Activated CD4-positive, CD25-positive, alpha-beta regulatory T cell treated with anti-CD3 and anti-CD28 coated beads, Interleukin-2, amount 50 U/mL, for 72 hours (primary cell): ENCODE measurements at regions not wholly inside any gene's neighbourhood (a gene's known extent, or its start where the extent isn't known, plus 50 kb on each side); places are given as distances from the start of the nearest gene placed in this dataset.

ENCODE experiments used
- DNase-seq: peaks from one replicate; pipeline ENCODE4 v3.0.0; 2021

GRCh38 chr18:78128004-78128403 is 851.6 kb upstream of the SALL3 start:
- DNase-seq = no peak

DNA sequence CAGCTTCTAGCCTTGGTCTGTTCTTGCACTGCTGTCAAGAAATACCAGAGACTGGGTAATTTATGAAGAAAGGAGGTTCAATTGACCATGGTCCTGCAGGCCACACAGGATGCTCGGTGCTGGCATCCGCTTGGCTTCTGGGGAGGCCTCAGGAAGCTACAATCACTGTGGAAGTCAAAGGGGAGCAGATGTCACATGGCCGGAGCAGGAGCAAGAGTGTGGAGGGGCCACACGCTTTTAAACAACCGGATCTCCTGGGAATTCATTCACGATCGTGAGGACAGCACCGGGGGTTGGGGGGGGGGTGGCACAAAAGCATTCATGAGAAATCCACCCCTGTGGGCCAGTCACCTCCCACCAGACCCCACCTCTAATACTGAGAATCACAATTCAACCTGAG is 850.4 kb upstream of the SALL3 start:
- no peak for DNase-seq

DNA sequence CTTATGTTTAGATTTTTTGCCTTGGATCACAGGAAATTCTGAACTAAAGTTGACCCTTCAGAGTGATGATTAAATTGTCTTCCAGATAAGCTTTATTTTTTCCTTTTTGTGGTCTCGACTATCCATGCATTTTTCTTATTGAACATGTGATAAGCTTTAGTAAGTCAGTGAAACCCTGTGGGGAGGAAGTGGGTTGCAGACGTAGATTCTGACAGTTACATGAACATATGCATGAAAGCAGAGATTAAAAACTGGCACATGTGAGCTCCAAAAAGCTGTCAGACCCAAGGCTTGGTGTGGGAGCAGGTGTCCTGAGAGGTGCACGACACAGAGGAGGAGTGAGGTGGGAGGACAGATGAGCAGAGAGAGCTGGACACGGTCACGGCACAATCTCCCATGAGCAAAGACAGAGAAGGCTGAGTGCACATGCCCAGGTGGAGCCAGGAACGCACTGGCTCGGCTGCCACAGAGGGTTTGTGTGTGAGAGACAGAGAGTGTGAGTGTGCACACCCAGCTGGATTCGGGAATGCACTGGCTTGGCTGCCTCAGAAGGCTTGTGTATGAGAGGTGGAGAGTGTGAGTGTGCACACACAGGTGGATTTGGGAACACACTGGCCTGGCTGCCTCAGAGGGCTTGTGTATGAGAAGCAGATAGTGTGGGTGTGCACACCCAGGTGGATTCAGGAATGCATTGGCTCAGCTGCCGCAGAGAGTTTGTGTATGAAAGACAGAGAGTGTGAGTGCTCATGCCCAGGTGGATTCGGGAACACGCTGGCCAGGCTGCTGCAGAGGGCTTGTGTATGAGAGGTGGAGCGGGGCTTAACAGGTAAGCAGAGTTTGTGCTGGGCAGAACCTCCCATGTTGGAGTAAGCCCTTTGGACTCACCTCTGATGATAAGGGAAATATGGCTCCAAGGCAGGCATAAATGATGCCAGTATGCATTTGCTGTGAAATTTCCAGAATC is 849.1 kb upstream of the SALL3 start:
- DNase-seq = no peak

DNA sequence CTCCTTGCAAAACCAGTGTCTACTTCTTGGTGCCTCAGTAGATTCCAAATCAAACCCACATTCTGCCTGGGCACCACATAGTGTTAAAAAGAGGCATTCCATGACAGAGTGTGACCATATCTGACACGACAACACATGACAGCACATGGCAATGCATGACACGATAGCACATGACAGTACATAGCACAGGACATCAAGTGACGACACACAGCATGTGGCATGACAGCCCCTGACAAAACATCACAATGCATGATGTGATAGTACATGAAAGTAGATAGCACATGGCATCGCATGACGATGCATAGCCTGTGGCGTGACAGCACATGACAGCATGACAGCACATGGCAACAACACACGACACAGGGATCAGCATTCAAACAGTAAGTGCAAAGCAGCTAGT is 845.9 kb upstream of the SALL3 start:
- no peak for DNase-seq

- DNase-seq = no peak
Measured at GRCh38 chr18:78136986-78137385, 842.6 kb upstream of the SALL3 start.

- DNase-seq = no peak
Measured at GRCh38 chr18:78138983-78139496, 840.6 kb upstream of the SALL3 start.

- no peak for DNase-seq
Measured at GRCh38 chr18:78140294-78140693, 839.3 kb upstream of the SALL3 start.

GRCh38 chr18:78144669-78145068 is 834.9 kb upstream of the SALL3 start:
- no peak for DNase-seq

- DNase-seq = no peak
Measured at GRCh38 chr18:78145096-78145495, 834.5 kb upstream of the SALL3 start.

DNA sequence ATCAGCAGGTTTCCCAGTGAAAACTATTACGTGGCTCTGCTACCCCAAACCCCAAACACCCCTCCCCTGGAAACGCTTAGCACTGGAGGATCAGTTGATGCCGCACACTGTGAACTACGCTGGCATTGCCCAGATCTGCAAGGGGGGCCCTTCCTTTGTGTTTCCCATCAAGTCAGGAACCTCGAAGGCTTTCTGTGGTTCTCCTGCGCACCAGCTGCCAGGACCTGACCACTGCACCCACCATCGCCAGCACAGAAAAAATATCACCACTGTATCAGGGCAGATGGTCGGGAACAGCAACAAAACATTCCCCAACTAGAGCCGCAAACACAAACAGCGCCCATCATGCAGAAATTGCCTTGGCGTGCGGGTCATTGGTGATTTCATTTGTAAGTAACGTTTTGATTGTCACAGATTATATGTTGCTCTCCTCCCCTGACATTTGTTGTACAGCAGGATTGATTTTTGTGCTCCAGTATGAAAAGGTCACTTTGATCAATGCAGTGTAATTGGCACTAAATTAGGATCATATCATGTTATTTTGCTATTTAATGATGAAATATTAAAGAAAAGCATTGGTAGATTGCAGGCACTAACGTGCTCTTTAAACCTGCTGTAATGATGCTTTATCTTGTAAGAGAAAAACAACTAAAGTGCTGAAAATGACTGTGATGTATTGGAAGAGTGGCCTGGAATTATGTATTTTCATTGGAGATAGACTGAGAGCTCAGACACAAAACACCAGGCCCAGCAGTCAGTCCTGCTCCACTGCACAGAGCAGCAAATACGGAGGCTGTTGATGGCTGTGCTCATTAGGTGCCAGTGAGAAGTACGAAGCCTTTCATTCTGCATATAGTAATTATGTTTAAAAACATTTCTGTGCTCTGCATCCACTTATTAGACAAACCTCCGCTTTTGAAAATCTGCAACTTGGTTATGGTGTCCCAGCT is 833.2 kb upstream of the SALL3 start:
- DNase-seq = no peak

DNA sequence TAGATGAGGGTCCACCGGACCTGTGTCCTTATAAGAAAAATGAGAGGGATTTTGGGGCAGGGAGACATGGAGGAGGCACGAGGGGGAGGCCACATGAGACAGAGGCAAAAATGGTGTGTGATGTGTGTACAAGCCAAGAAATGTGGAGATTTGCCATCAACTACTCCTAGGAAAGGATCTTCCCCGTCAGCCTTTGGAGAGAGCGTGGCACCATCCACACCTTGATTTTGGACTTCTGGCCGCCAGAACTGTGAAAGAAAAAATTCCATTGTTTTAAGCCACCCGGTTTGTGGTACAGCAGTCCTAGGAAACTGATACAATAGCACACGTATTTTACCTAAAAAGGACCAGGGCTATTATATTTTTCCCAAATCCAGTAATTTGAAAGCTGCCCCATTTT is 829.0 kb upstream of the SALL3 start:
- DNase-seq = no peak

- DNase-seq = no peak
Measured at GRCh38 chr18:78151234-78151633, 828.4 kb upstream of the SALL3 start.

DNA sequence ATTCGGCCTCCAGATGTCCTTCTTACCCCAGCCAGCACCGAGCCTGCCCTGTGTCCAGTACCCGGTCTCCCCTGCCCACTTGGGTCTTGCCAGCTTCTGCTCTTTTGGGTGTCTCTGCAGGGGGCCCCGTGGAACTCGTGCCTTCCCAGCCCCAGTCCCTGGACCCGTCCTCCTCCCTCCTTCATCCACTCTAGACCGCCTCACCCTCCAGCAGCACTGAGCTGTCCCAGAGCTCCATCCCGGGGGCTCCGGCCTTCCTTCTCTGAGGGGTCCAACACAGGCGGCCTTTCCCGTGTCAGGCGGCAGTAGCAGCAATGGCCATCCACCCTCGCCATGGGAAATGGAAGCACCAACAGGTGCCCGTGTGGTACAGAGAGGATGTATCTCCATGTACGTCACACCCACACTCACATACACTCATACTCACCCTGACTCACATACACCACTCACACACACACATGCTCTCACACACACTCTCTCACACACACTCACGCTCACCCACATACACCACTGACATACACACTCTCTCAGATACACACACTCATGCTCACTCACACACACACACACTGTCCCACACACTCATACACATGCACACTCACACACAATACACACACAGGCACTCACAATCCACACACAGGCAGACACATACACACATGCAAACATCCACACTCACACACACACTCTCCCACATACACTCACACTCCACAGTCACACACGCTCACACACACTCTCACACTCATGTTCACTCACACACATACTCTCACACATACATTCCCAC is 827.5 kb upstream of the SALL3 start:
- no peak for DNase-seq

- no peak for DNase-seq
Measured at GRCh38 chr18:78153362-78153761, 826.3 kb upstream of the SALL3 start.

DNA sequence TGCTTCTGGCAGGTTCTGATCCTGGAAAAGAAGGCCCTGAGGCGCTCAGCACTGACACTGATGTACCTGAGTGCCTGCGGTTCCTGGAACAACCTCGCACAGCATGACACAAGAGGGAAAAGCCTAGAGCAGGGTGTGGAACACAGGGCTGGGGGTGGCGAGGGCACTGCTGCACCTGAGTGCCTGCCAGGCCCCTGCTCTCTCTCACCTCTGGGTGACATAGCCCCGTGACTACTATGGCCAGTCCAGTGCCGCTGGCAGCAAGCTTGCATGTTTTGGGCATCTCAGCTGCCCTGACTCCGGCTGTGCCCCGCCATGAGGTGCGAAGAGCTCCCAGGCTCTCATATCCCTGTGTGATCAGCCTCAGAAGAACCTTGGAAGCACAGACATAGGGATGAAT is 825.2 kb upstream of the SALL3 start:
- no peak for DNase-seq

DNA sequence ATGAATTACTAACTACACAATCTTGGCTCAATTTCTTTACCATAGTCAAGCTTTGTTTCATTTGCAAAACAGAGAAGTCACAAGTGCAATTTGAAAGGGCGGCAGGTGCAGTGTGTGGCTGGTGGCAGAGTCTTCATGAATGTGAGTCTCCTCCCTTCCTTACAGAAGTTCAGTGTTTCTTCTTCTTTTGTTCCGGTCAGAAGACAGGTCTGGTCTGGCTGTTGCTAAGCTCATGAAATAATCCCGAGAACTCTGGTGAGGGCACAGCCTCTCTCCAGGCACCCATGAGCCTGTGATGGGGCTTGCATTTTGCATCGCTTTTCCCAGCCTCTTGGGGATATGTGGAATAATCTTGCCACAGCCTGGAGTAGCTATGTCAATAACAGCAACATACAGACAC is 824.8 kb upstream of the SALL3 start:
- no peak for DNase-seq

DNA sequence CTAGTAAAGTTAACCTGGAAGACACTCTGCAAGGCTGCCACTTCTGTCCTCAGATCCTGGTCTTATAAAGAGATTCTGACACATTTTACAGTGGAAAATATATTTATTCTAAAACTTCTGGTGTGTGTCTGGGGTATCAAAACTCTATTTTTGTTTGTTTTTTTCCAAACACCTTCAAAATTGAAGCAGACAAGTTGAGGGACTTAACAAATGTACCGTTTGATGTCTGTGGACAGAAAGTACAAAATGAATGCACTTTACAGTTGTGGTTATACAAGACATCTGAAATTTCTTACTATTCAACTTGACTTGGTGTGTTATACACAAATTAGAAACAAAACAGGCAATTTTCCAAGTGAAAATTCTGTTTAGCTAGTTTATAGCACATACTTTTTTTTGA is 823.2 kb upstream of the SALL3 start:
- DNase-seq = no peak

DNA sequence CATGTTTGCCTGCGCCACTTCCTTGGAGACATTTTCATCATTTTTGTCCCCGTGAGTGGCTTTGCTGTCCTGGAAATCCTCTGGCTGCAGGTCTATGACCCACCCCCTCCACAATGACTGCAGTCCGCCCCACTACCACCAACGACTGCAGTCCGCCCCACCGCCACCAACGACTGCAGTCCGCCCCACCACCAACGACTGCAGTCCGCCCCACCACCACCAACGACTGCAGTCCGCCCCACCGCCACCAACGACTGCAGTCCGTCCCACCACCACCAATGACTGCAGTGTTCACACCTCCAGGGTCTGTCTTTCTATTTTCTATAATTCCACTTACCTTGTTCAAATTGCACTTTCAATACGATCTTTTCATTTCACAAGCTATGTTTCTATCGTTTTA is 820.7 kb upstream of the SALL3 start:
- DNase-seq = no peak

GRCh38 chr18:78159397-78159796 is 820.2 kb upstream of the SALL3 start:
- no peak for DNase-seq

DNA sequence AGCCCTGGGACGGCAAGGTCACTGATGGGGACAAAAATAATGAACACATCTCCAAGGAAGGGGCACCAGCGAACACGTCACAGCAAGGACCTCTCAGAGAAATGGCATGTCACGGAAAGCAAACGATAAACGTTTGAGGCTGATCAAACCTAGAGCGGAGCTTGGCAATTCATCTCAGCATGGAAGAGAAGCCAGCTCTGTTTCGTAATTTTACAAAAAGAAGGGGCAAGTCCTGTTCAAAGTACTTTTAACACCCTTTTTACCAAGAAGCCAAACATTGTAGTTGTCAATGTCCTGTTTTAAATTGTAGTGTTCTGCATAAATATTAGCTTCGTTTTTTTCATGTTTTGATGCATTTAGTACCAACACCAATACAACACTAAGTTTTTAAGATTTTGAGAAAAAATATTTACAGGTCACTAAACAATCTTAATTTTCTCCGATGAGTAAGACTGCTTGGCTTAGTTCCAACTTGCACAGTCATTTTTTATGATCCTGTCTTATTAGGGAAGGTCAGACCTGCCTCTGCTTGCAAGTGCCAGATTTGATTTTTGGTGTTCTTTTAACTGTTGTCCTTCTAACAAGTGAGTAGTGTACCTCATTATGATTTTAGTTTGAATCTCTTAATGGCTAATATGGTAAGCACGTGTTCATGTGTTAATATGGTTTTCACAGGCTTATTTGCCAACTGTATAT is 818.5 kb upstream of the SALL3 start:
- no peak for DNase-seq

DNA sequence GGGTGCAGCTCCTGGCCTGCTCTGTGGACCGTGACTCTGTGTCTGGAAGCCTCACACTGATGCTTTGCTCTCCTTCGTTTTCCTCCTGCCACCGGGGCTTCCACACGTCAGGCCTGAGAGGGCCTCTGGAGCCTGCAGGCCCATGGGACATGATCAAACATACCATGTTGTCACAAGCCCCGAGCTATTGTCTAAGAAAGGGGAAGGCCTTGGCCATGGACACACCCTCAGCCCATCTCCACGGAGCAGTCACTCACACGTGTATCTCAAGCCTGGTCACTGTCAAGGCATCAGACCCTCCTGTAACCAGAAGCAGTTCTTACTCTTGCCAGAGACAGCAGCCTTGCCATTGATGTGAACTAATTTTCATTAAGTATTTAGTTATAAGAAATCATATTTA is 814.1 kb upstream of the SALL3 start:
- DNase-seq = no peak

- DNase-seq = no peak
Measured at GRCh38 chr18:78168526-78168925, 811.1 kb upstream of the SALL3 start.
